Fibroblast of mammary gland (primary cell): ENCODE measurements at regions not wholly inside any gene's neighbourhood (a gene's known extent, or its start where the extent isn't known, plus 50 kb on each side); places are given as distances from the start of the nearest gene placed in this dataset.
"Not testable (repeated sequence)": the region's sequence is repeated elsewhere in the genome, so short reads cannot be mapped to it uniquely, and the experiment has no call there.

Experiments used
- DNase-seq: peaks from one replicate; pipeline ENCODE4 v3.0.0-alpha.2; 2010; ENCODE audit warnings: low read depth
- H3K4me3 ChIP-seq: 2 replicates; pipeline ENCODE4 v1.5.1; 2011; ENCODE audit warnings: low read depth, mild to moderate bottlenecking, low read length, moderate library complexity; ENCODE audit not compliant: control insufficient read depth
- TF ChIP-seq, protein P1 (sequence below): conservative IDR thresholded peaks from 2 replicates; pipeline ENCODE4 v1.5.1; 2011; ENCODE audit warnings: low read depth, low read length, inconsistent platforms; ENCODE audit not compliant: control insufficient read depth, insufficient read depth

DNA sequence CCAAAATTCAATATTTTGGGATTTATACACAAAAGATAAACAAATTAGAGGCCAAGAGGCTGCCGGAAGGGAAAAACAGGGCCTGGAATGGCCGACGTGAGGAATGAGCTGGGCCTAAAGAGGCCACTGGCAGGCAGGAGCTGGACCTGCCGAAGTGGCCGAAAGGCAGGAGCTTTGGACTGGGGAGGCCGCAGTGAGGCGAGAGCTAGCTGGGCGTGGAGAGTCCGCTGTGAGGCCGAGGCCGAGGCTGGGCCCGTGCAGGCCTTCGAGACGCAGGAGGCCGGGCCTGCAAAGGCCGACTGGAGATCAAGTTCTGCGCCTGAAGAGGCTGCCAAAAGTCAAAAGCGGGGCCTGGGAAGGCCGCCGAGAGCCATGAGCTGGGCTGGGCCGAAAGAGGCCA is 316.5 kb downstream of the OR4F29 start:
- DNase-seq, H3K4me3 ChIP-seq: not testable (repeated sequence)

DNA sequence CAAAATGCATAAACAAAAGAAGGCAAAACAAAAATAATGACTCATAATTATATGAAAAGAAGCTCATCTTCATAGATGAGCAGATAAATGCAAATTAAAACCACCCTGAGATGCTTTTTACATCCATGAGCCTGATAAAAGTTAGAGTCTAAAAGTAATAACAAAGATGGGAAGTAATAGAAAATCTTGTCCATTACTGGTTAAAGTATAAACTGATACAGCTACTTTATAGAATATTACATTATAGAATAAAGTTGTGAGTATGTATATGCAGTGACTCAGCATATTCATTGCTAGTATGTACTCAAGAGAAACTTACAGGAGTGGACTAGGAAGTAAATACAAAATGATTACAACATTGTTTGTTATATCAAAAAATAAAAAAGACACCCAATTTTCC is 333.0 kb downstream of the OR4F29 start:
- not testable (repeated sequence) for DNase-seq, H3K4me3 ChIP-seq

DNA sequence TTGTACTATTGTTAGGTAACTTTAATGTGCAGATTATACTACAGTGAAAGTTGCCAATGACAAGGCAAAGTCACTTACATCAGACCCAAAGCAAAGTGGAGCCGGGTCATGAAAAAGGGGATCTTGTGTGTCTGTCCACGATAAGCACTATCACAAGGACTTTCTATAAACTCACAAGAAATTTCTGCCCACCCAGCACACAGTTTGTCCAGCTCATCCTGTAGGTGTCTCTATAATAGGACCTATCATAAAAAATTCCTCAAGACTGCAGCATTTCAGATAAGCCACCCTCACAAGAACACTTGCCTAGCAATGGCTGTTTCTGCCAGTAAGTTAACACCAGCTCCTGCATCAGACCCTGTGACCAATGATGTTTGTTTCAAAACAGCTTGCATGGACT is 335.9 kb downstream of the OR4F29 start:
- DNase-seq, H3K4me3 ChIP-seq: not testable (repeated sequence)

DNA sequence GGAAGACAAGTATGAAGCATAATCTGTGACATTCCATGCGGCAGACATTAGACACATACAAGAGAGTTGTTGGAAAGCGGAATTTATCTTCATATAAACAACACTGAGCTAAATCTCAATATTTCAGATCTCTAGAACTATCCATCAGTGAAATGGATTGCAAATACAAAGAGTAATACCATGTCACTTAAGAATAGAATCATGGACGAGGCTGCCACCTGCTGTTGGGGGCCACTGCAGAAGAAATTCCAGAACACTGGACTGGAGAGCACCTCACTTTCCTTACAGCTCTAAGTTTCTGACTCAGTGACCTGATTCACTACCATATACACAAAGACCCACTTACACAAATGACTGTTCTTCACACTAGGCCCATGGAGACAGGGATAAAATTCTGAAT is 346.7 kb downstream of the OR4F29 start:
- not testable (repeated sequence) for H3K4me3 ChIP-seq, DNase-seq

DNA sequence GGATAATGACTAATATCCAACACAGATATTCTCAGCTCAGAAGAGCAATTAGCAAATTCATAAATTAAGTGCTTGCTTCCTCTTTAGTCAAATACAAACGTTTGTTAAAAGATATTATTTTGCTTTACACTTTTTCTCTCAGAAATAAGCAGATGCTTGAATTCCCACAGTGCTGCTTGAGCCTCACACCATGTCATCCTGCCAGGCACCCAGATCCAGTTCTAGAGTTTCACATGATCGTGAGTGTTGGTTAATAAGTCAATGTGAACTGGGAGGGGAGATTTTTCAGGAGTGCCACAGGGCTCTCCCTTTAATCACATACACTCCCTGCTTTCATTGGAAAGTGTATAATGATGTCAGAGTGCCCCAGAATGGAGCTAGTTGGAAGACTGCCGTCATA is 352.0 kb downstream of the OR4F29 start:
- not testable (repeated sequence) for H3K4me3 ChIP-seq, DNase-seq

DNA sequence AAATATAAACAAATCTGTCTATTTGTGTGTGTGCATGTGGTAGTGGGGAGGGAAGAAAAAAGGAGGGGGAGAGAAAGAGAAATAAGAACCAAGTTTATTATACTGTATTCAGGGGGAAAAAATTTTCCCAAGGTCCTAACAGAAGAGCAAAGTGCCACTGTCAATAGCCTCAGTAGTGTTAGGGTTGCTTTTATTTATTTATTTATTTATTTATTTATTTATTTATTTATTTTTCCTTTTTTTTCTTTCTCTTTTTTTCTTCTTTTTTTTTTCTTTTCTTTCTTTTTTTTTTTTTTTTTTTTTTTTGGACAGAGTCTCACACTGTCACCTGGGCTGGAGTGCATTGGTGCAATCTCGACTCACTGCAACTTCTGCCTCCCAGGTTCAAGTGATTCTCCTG is 352.7 kb downstream of the OR4F29 start:
- not testable (repeated sequence) for H3K4me3 ChIP-seq, DNase-seq

DNA sequence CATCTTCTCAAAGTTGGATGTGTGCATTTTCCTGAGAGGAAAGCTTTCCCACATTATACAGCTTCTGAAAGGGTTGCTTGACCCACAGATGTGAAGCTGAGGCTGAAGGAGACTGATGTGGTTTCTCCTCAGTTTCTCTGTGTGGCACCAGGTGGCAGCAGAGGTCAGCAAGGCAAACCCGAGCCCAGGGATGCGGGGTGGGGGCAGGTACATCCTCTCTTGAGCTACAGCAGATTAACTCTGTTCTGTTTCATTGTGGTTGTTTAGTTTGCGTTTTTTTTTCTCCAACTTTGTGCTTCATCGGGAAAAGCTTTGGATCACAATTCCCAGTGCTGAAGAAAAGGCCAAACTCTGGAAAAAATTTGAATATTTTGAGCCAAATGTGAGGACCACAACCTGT is 360.2 kb downstream of the OR4F29 start:
- not testable (repeated sequence) for DNase-seq
- TF ChIP-seq, protein P1, sequence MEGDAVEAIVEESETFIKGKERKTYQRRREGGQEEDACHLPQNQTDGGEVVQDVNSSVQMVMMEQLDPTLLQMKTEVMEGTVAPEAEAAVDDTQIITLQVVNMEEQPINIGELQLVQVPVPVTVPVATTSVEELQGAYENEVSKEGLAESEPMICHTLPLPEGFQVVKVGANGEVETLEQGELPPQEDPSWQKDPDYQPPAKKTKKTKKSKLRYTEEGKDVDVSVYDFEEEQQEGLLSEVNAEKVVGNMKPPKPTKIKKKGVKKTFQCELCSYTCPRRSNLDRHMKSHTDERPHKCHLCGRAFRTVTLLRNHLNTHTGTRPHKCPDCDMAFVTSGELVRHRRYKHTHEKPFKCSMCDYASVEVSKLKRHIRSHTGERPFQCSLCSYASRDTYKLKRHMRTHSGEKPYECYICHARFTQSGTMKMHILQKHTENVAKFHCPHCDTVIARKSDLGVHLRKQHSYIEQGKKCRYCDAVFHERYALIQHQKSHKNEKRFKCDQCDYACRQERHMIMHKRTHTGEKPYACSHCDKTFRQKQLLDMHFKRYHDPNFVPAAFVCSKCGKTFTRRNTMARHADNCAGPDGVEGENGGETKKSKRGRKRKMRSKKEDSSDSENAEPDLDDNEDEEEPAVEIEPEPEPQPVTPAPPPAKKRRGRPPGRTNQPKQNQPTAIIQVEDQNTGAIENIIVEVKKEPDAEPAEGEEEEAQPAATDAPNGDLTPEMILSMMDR, result peak; percentile 1

DNA sequence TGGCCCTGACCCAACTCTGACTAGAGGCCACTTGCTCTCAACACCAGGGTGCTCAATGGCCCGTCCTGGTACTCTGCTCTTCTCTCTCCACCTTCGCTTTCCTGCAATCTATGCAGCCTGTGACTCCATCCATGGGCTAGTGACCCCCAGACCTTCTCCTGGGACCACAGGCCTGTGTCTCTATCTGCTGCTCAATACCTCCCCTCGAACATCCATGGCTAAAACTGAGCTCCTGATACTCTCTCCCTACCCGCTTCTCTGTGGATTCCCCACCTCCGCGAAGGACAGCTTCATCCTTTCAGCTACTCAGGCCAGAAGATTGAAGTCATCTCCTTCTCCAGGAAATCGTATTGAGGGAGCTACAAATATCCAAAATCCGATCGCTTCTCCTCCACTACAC is 363.4 kb downstream of the OR4F29 start:
- not testable (repeated sequence) for DNase-seq, H3K4me3 ChIP-seq

More for the DNA sequence above, 360.2 kb downstream of the OR4F29 start:
- H3K4me3 ChIP-seq, result not testable (repeated sequence)

DNA sequence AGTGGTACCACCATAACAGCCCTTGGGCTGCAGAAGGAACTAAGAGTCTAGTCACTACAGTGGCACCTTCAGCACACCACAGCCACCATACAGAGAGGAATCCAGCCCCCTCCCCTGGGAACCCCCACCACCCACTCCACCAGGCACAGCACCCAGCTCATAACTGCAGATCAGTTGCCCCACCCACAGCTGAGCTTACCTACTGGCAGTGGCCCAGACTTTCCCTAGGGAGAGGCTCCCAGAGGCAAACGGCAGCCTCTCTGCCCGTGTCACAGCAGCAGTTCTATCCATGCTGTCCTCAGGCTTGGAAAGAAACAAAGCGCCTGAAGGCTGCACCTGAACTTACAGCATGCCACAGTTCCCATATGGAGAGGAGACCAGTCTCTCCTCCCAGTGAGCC is 372.3 kb downstream of the OR4F29 start:
- DNase-seq, H3K4me3 ChIP-seq: not testable (repeated sequence)

DNA sequence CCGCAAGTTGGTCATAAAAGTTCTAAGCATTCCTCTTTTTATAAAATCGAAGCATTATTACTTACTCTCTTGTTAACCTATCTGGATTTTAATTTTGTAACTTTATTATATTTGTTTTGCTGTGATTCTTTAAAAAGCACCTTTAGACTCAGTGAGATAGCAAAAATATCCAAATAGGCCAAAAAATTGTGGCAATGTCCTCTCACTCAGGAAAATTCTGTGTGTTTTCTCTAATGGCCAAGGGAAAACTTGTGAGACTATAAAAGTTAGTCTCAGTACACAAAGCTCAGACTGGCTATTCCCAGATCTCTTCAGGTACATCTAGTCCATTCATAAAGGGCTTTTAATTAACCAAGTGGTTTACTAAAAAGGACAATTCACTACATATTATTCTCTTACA is 386.4 kb downstream of the OR4F29 start, which contains the start of gene OR4F5:
TSS of gene OR4F5 (plus strand) at position 301 of the 400 bp plus-strand sequence.
- not testable (repeated sequence) for H3K4me3 ChIP-seq, DNase-seq

DNA sequence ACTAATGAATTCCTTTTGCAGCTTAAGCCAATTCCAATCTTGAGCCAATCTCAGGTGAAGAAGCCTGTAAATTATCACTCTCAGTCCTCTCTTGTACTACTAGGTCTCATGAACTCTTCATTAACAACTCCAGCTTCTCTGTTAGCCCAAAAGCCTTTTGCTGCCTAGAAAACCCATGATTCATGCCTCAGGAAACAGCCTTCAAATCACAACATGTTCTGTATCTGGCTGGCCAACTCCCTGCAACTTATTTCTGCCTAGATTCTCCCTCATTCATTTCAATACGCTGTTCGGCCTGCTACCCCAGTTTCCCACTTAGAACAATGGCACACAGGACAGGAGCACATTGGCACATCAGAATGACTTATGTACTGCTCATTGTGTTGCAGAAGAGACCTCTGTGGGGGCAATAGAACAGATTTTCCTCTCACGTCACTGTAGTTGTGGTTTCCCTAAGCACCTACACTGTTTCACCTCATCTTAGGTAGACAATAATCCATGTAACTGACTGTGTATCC is 395.4 kb downstream of the OR4F29 start:
- not testable (repeated sequence) for DNase-seq, H3K4me3 ChIP-seq

DNA sequence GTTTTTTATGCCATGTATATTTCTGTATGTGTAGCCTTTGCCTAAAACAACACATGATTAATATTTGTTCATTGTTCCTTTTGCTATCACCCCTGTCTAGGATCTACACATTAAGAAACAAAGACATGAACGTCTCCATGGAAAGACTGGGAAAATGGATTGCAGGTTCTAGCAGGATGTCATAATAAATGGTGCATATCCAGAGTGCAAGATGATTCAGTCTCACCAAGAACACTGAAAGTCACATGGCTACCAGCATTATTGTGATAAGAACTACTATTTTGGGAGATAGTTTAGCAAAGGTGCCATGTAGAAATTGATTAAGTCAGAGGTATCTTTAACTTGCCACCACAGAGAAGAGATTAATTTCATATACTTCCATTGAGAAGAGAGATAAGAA is 398.3 kb downstream of the OR4F29 start:
- H3K4me3 ChIP-seq, DNase-seq: not testable (repeated sequence)

DNA sequence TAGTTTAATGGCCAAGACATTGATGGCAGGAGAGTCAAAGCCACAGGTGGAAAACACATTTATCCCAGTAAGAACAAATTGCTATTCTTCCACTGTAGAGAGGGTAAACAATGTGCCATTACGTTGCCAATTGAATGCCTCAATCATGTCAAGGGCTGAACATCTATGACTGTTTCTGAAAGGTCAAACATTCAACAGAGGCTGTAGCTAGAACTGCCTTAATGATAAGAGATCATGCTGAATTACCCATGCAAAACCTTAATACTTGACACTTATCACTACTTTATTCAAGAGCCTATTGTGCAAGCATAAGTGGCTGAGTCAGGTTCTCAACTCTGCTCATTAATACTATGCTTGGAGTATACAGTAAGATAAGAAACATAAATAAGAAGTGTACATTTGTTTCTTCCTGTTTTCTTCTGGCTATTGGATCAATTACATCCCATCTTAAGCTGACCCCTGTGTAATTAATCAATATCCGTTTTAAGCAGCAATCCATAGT is 409.5 kb downstream of the OR4F29 start:
- not testable (repeated sequence) for H3K4me3 ChIP-seq, DNase-seq

DNA sequence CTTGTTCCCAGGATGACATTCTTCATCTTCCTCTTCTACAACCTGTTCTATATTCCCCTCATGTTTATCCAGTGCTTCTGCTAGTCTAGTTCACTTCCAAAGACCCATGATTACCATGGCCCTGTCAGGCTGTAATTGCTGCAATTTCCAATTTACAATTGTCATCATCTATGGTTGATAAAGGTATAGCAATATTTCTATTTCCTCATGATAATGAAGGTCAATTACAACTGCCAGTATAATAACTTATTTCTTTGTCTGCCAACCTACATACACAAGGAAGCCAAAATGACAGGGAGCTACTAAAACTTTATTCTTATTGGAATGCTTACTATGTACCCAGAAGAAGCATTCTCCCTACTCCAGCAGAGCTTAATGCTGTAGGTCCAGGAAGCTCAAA is 410.3 kb downstream of the OR4F29 start:
- H3K4me3 ChIP-seq, DNase-seq: not testable (repeated sequence)

DNA sequence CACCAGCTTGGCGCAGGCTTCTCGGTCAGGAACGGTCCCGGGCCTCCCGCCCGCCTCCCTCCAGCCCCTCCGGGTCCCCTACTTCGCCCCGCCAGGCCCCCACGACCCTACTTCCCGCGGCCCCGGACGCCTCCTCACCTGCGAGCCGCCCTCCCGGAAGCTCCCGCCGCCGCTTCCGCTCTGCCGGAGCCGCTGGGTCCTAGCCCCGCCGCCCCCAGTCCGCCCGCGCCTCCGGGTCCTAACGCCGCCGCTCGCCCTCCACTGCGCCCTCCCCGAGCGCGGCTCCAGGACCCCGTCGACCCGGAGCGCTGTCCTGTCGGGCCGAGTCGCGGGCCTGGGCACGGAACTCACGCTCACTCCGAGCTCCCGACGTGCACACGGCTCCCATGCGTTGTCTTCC is 422.3 kb downstream of the OR4F29 start:
- not testable (repeated sequence) for H3K4me3 ChIP-seq, DNase-seq

DNA sequence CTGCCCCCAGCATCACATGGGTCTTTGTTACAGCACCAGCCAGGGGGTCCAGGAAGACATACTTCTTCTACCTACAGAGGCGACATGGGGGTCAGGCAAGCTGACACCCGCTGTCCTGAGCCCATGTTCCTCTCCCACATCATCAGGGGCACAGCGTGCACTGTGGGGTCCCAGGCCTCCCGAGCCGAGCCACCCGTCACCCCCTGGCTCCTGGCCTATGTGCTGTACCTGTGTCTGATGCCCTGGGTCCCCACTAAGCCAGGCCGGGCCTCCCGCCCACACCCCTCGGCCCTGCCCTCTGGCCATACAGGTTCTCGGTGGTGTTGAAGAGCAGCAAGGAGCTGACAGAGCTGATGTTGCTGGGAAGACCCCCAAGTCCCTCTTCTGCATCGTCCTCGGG is 434.2 kb downstream of the OR4F29 start:
- not testable (repeated sequence) for DNase-seq, H3K4me3 ChIP-seq

DNA sequence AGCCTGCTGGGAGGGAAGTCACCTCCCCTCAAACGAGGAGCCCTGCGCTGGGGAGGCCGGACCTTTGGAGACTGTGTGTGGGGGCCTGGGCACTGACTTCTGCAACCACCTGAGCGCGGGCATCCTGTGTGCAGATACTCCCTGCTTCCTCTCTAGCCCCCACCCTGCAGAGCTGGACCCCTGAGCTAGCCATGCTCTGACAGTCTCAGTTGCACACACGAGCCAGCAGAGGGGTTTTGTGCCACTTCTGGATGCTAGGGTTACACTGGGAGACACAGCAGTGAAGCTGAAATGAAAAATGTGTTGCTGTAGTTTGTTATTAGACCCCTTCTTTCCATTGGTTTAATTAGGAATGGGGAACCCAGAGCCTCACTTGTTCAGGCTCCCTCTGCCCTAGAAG is 435.5 kb downstream of the OR4F29 start:
- not testable (repeated sequence) for DNase-seq, H3K4me3 ChIP-seq

DNA sequence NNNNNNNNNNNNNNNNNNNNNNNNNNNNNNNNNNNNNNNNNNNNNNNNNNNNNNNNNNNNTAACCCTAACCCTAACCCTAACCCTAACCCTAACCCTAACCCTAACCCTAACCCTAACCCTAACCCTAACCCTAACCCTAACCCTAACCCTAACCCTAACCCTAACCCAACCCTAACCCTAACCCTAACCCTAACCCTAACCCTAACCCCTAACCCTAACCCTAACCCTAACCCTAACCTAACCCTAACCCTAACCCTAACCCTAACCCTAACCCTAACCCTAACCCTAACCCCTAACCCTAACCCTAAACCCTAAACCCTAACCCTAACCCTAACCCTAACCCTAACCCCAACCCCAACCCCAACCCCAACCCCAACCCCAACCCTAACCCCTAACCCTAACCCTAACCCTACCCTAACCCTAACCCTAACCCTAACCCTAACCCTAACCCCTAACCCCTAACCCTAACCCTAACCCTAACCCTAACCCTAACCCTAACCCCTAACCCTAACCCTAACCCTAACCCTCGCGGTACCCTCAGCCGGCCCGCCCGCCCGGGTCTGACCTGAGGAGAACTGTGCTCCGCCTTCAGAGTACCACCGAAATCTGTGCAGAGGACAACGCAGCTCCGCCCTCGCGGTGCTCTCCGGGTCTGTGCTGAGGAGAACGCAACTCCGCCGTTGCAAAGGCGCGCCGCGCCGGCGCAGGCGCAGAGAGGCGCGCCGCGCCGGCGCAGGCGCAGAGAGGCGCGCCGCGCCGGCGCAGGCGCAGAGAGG is 441.3 kb downstream of the OR4F29 start:
- not testable (repeated sequence) for H3K4me3 ChIP-seq, DNase-seq
